ENCODE measurements at regions not wholly inside any gene's neighbourhood (a gene's known extent, or its start where the extent isn't known, plus 50 kb on each side); places are given as distances from the start of the nearest gene placed in this dataset.

DNA sequence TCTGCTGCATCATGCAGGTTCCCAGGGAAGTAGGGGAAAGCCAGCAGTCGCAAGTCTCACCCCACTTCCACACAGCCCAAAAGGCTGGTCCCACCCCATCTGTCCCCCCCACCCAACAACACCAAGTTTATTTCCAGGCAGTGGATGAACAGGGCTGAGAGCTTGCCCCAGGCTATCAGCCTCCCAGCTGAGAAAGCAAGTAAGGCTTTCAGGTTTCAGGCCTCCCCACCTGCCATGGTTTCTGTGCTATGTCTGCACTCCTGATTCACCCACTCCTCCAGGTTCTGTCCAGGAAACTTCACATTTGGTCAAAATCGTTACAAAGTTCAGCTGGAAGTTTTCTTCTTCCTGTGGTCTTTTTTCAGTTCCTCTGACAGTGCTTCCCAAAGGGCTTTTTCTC lies 97.5 kb upstream of the HS3ST3A1 start:
- no peaks in the 10 kb centered on the region for H3K4me1 ChIP-seq
- H3K9me3 ChIP-seq = no peaks in the 10 kb centered on the region
- TF ChIP-seq POLR2A (IDR thresholded peaks at IDR 0.05) (no peak), EP300 (IDR thresholded peaks at IDR 0.05) (no peak)
- TF ChIP-seq, protein P1, sequence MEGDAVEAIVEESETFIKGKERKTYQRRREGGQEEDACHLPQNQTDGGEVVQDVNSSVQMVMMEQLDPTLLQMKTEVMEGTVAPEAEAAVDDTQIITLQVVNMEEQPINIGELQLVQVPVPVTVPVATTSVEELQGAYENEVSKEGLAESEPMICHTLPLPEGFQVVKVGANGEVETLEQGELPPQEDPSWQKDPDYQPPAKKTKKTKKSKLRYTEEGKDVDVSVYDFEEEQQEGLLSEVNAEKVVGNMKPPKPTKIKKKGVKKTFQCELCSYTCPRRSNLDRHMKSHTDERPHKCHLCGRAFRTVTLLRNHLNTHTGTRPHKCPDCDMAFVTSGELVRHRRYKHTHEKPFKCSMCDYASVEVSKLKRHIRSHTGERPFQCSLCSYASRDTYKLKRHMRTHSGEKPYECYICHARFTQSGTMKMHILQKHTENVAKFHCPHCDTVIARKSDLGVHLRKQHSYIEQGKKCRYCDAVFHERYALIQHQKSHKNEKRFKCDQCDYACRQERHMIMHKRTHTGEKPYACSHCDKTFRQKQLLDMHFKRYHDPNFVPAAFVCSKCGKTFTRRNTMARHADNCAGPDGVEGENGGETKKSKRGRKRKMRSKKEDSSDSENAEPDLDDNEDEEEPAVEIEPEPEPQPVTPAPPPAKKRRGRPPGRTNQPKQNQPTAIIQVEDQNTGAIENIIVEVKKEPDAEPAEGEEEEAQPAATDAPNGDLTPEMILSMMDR (IDR thresholded peaks at IDR 0.05) = no peak
- no peak overlapping the region for H3K4me3 ChIP-seq
- DNase-seq (no peak), ATAC-seq (ENCODE audit: low FRiP score in 2 of 2) (no peak)
- H3K27ac ChIP-seq = no peak overlapping the region
- no peaks in the 10 kb centered on the region for H3K36me3 ChIP-seq
- 71 to 82% methylated on average over 2 of the region's 2 CpGs for WGBS, 2 donors
- H3K27me3 ChIP-seq = no peaks in the 10 kb centered on the region

DNA sequence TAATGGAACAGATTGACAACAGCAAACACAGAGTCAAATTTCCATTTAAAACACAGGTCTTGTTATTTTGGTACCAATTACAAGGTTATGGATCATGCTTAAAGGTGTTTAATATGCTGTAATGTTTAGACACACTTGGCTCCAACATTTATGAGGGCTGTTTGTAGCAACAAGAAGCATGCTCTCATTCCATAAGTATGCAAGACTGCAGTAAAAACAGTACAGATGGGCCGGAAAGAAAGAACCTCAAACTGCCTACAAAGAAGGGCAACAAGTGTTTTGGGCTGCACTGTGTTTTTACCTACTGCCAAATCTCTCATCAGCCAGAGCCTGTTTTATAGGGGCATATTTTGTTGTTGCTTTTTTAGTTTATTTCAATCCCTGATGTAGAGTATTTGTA lies 100.5 kb upstream of the HS3ST3A1 start:
- Histone ChIP-seq H3K9me3 (no peaks in the 10 kb centered on the region), H3K27me3 (no peaks in the 10 kb centered on the region), H3K36me3 (no peaks in the 10 kb centered on the region), H3K4me3 (no peak overlapping the region), H3K4me1 (no peaks in the 10 kb centered on the region), H3K27ac (no peak overlapping the region)
- DNase-seq = no peak
- no peak for ATAC-seq (ENCODE audit: low FRiP score in 2 of 2)
- 80 to 91% methylated on average over 1 of the region's 1 CpG for WGBS, 2 donors
- TF ChIP-seq POLR2A (IDR thresholded peaks at IDR 0.05) (no peak), POLR2AphosphoS5 (IDR thresholded peaks at IDR 0.05) (no peak), EP300 (IDR thresholded peaks at IDR 0.05) (no peak)
- TF ChIP-seq, protein P1 (IDR thresholded peaks at IDR 0.05) = no peak

DNA sequence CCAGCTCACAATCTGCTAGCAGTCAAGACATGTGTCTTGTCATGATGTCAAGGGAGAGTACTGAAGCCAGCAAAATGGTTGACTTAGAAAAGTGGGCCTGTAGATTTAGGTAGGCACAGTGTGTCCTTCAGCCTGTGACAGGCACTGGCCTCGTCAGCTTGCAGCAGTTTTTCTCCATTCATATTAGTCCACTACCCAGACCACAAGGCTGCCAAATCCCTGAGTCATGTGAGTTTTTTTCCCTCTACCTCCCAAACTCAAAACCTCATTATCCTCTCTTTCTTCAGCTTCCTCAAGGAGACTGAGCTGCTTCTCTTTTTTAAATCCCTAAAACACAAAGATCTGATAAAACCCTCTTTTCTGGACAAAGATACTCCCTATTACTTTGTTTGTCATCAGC lies 102.6 kb upstream of the HS3ST3A1 start:
- Histone ChIP-seq H3K4me1 (no peaks in the 10 kb centered on the region), H3K27me3 (no peaks in the 10 kb centered on the region), H3K9me3 (no peaks in the 10 kb centered on the region), H3K36me3 (no peaks in the 10 kb centered on the region), H3K4me3 (no peak overlapping the region), H3K27ac (no peak overlapping the region)
- TF ChIP-seq EP300 (IDR thresholded peaks at IDR 0.05) (no peak), POLR2AphosphoS5 (IDR thresholded peaks at IDR 0.05) (no peak)
- ATAC-seq (ENCODE audit: low FRiP score in 2 of 2) = no peak
- 55 to 69% methylated on average over 1 of the region's 1 CpG for WGBS, 2 donors
- DNase-seq = no peak

DNA sequence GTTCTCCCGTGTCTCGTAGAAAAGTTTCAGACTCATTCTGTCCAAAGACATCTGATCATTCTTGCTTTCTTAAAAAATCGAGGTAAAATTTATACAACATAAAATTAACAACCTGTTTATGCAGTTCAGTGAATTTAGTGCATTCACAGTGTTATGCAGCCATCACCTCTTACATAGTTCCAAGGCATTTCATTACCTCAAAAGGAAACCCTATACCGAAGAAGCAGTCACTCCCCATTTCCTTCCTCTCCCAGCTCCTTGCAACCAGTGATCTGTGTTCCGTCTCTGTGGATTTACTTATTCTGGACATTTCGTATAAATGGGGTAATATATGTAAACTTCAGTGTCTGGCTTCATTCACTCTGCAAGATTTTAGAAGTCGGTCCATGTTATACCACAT lies 103.5 kb upstream of the HS3ST3A1 start:
- no peak overlapping the region for H3K27ac ChIP-seq
- H3K9me3 ChIP-seq = no peaks in the 10 kb centered on the region
- H3K4me3 ChIP-seq = no peak overlapping the region
- no peak for TF ChIP-seq POLR2A (IDR thresholded peaks at IDR 0.05)
- TF ChIP-seq EP300 (IDR thresholded peaks at IDR 0.05) = no peak
- TF ChIP-seq, protein P1 (IDR thresholded peaks at IDR 0.05) = no peak
- TF ChIP-seq POLR2AphosphoS5 (IDR thresholded peaks at IDR 0.05) = no peak
- no peaks in the 10 kb centered on the region for H3K4me1 ChIP-seq
- no peaks in the 10 kb centered on the region for H3K36me3 ChIP-seq
- H3K27me3 ChIP-seq = no peaks in the 10 kb centered on the region
- no peak for ATAC-seq (ENCODE audit: low FRiP score in 2 of 2)
- WGBS, 2 donors = 70 to 72% methylated on average over 7 of the region's 7 CpGs
- no peak for DNase-seq

DNA sequence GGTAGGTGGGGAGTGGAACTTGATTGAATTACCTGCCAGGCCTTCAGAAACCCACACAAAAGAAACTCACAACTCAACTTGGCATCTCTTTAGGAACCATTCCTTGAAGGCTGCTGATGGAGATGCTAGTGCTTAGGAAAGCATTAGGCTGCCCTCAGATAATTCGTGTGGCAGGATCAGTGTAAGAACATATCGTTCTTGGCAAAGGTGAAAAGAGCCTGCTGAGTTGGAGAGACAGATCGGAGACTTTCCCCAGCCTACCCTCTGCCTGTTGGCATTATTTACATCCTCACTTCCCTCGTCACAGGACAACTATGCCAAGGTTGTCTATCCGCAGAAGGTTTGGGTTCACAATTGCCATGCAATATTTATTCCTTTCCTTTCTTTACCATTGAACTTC lies 120.0 kb upstream of the HS3ST3A1 start:
- Histone ChIP-seq H3K9me3 (no peaks in the 10 kb centered on the region), H3K27me3 (no peaks in the 10 kb centered on the region), H3K4me1 (no peaks in the 10 kb centered on the region), H3K4me3 (no peak overlapping the region), H3K27ac (no peak overlapping the region), H3K36me3 (no peaks in the 10 kb centered on the region)
- DNase-seq (no peak), ATAC-seq (ENCODE audit: low FRiP score in 2 of 2) (no peak)
- TF ChIP-seq POLR2A (IDR thresholded peaks at IDR 0.05) = no peak
- TF ChIP-seq POLR2AphosphoS5 (IDR thresholded peaks at IDR 0.05) = no peak
- TF ChIP-seq, protein P1 (IDR thresholded peaks at IDR 0.05) = no peak
- 73 to 82% methylated on average over 5 of the region's 5 CpGs for WGBS, 2 donors
